Upper lobe of left lung (tissue), 4 donors: ENCODE measurements at regions not wholly inside any gene's neighbourhood (a gene's known extent, or its start where the extent isn't known, plus 50 kb on each side); places are given as distances from the start of the nearest gene placed in this dataset.

Experiments
- POLR2A ChIP-seq, 4 donors: fragments of 450-650 bp; IDR thresholded peaks; one replicate each; pipeline ENCODE4 v1.5.1; 2016 to 2017; ENCODE audit warnings: antibody characterized with exemption in 4 of 4, mild to moderate bottlenecking in 2 of 4
- POLR2AphosphoS5 ChIP-seq, 2 donors: sonication (generic); formaldehyde crosslinking; IDR thresholded peaks; one replicate each; pipeline ENCODE4 v1.5.1; 2017; ENCODE audit warnings: antibody characterized with exemption in 2 of 2
- TF ChIP-seq, protein P1 (sequence below), 6 experiments: fragments of 450-650 bp in 4 of 6; fragments of 200-600 bp in 2 of 6; sonication (generic) in 2 of 6; IDR thresholded peaks; one replicate each; pipeline ENCODE4 v1.5.1; 2016 to 2019; ENCODE audit warnings: antibody characterized with exemption in 6 of 6

DNA sequence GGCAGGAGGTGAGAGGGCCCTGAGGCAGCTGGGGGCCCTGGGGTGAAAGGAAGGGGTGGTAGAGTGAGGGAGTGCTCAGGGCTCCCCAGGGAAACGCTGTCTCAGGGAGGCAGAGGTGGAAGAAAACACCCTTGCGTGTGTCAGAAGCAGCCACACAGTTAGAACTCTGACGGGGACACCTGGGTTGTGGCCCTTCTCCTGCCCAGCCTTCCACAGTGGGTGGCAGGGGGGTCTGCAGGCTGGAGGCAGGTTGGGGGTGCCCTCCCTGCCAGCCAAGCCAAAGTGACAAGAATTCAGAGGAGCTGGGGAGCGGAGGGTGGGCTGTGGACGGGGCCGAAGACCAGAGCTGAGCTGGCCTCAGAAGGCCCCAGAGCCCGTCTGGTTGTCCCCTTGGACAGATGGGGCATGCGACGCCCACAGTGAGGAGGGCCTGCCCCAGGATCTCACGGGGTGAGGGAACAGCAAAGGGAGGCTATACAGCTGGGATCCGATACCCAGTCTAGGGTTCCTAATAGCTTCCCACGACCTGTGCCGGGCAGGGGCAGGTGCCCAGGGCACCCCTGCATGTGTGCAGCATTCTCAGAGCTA, 105.2 kb upstream of the ADRA2C start:
- TF ChIP-seq, protein P1, sequence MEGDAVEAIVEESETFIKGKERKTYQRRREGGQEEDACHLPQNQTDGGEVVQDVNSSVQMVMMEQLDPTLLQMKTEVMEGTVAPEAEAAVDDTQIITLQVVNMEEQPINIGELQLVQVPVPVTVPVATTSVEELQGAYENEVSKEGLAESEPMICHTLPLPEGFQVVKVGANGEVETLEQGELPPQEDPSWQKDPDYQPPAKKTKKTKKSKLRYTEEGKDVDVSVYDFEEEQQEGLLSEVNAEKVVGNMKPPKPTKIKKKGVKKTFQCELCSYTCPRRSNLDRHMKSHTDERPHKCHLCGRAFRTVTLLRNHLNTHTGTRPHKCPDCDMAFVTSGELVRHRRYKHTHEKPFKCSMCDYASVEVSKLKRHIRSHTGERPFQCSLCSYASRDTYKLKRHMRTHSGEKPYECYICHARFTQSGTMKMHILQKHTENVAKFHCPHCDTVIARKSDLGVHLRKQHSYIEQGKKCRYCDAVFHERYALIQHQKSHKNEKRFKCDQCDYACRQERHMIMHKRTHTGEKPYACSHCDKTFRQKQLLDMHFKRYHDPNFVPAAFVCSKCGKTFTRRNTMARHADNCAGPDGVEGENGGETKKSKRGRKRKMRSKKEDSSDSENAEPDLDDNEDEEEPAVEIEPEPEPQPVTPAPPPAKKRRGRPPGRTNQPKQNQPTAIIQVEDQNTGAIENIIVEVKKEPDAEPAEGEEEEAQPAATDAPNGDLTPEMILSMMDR (IDR thresholded peaks at IDR 0.05), result no peak
- no peak for TF ChIP-seq POLR2AphosphoS5 (IDR thresholded peaks at IDR 0.05)
- no peak for TF ChIP-seq POLR2A (IDR thresholded peaks at IDR 0.05)
